Glutamatergic neuron (in vitro differentiated cells): ENCODE measurements at regions not wholly inside any gene's neighbourhood (a gene's known extent, or its start where the extent isn't known, plus 50 kb on each side); places are given as distances from the start of the nearest gene placed in this dataset.
"Not testable (repeated sequence)": the region's sequence is repeated elsewhere in the genome, so short reads cannot be mapped to it uniquely, and the experiment has no call there.

Experiments
- DNase-seq: peaks from one replicate; pipeline ENCODE4 v3.0.0; 2022
- H3K27ac Mint-ChIP-seq: one replicate; pipeline ENCODE4 v1.8.0; 2020; ENCODE audit warnings: mild to moderate bottlenecking, mixed read lengths, inconsistent platforms; ENCODE audit not compliant: unreplicated experiment
- H3K27me3 Mint-ChIP-seq: one replicate; pipeline ENCODE4 v1.8.0; 2020; ENCODE audit warnings: mild to moderate bottlenecking, moderate library complexity, mixed read lengths, inconsistent platforms; ENCODE audit not compliant: unreplicated experiment
- H3K36me3 Mint-ChIP-seq: one replicate; pipeline ENCODE4 v1.8.0; 2020; ENCODE audit warnings: mild to moderate bottlenecking, mixed read lengths, inconsistent platforms; ENCODE audit not compliant: unreplicated experiment
- H3K4me1 Mint-ChIP-seq: one replicate; pipeline ENCODE4 v1.8.0; 2020; ENCODE audit warnings: mild to moderate bottlenecking, low read depth, mixed read lengths, inconsistent platforms; ENCODE audit not compliant: unreplicated experiment
- H3K4me3 Mint-ChIP-seq: one replicate; pipeline ENCODE4 v1.8.0; 2020; ENCODE audit warnings: mild to moderate bottlenecking, mixed read lengths, inconsistent platforms; ENCODE audit not compliant: unreplicated experiment
- H3K9me3 Mint-ChIP-seq: one replicate; pipeline ENCODE4 v1.8.0; 2020; ENCODE audit warnings: mild to moderate bottlenecking, moderate library complexity, mixed read lengths, inconsistent platforms; ENCODE audit not compliant: unreplicated experiment
- TF ChIP-seq, protein P1 (sequence below): fragments of 200-600 bp; sonication (generic); IDR thresholded peaks from one replicate; pipeline ENCODE4 v1.5.0; 2021; ENCODE audit not compliant: partially characterized antibody, unreplicated experiment

DNA sequence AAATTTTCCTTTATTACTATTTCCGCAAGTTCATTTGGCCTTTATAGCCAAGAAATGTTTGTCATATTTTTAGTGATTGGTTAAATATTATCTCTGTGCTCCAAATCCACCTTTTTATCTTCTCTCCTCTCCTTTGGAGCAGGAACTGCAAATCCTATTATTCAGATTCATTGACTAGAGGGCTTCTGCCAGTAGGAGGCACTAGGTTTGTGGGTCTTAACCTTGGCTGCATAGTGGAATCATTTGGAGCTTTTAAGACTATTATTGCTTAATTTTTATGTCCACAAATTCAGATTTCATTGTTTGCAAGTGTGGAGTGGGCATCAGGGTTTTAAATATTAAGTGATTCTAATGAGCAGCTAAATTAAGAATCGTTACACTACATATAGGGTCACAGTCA lies 75.3 kb upstream of the SYT10 start:
- Mint-ChIP-seq H3K9me3 (no peaks in the 10 kb centered on the region), H3K4me3 (no peak overlapping the region), H3K36me3 (no peaks in the 10 kb centered on the region), H3K27ac (no peak overlapping the region), H3K4me1 (no peaks in the 10 kb centered on the region), H3K27me3 (peaks cover 2% of the 10 kb centered on the region)
- TF ChIP-seq, protein P1, sequence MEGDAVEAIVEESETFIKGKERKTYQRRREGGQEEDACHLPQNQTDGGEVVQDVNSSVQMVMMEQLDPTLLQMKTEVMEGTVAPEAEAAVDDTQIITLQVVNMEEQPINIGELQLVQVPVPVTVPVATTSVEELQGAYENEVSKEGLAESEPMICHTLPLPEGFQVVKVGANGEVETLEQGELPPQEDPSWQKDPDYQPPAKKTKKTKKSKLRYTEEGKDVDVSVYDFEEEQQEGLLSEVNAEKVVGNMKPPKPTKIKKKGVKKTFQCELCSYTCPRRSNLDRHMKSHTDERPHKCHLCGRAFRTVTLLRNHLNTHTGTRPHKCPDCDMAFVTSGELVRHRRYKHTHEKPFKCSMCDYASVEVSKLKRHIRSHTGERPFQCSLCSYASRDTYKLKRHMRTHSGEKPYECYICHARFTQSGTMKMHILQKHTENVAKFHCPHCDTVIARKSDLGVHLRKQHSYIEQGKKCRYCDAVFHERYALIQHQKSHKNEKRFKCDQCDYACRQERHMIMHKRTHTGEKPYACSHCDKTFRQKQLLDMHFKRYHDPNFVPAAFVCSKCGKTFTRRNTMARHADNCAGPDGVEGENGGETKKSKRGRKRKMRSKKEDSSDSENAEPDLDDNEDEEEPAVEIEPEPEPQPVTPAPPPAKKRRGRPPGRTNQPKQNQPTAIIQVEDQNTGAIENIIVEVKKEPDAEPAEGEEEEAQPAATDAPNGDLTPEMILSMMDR, result no peak
- no peak for DNase-seq

DNA sequence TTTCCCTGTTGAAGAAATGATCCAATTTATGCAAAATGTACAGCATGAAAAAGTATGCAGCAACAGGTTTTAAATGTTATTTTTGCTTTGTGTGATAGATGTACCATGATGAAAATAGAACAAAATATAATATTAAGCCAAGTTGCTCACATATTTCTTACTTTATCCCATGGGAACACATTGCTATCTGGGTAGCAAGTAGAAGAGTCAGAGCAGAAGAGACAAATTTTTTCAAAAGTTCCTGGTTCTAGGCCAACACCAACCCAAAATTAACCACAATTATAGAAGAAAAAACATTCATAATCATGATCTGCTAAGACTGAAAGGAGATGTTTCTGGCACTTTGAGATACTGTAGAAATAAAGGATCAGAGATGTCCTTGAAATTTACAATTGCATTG lies 79.9 kb upstream of the SYT10 start:
- Mint-ChIP-seq H3K4me3 (no peak overlapping the region), H3K9me3 (no peaks in the 10 kb centered on the region), H3K36me3 (no peaks in the 10 kb centered on the region), H3K27ac (no peak overlapping the region), H3K27me3 (peaks cover 3% of the 10 kb centered on the region), H3K4me1 (no peaks in the 10 kb centered on the region)
- TF ChIP-seq, protein P1, result no peak
- no peak for DNase-seq

DNA sequence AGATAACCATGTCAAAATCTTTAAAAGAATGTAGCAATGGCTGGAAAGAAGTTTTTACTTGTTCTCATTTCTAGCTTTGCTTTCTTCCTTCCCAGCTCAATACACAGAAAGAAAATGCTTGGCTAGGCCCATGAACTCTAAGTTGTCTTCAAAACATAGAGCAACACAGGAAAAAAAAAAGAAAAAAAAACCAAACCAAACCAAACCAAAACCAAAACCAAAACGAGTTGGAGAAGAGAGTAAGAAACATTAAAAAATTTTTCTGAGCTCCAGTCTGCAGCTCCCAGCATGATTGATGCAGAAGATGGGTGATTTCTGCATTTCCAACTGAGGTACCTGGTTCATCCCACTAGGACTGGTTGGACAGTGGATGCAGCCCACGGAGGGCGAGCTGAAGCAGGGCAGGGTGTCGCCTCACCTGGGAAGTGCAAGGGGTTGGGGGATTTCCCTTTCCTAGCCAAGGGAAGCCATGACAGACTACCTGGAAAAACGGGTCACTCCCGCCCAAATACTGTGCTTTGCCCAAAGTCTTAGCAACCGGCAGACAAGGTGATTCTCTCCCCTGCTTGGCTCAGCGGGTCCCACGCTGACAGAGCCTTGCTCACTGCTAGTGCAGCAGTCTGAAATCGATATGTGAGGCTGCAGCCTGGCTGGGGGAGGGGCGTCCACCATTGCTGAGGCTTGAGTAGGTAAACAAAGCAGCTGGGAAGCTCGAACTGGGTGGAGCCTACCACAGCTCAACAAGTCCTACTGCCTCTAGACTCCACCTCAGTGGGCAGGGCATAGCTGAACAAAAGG lies 81.1 kb upstream of the SYT10 start:
- H3K27me3 Mint-ChIP-seq, H3K4me1 Mint-ChIP-seq, H3K4me3 Mint-ChIP-seq, H3K9me3 Mint-ChIP-seq, H3K36me3 Mint-ChIP-seq, H3K27ac Mint-ChIP-seq: not testable (repeated sequence)
- peak; percentile 44 for DNase-seq

DNA sequence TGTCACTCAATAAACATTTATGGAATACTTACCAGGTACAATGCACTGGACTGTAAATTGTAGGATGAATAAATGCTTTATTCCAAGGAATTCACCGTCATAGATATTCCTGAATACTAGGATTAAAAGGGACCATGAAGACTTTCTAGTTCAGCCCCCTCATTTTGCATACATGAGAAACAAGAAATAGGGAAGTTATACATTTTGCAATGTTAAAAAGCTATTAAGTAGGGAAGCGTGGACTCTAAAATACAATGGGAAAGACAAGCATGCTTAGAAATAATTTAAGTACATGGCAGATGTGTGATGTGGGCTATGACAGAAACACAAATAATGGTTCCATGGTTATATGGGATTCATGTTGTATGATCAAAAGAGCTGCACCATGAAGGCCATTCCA lies 89.4 kb upstream of the SYT10 start:
- H3K36me3 Mint-ChIP-seq, result no peaks in the 10 kb centered on the region
- TF ChIP-seq, protein P1, result no peak
- H3K27ac Mint-ChIP-seq, result no peak overlapping the region
- H3K27me3 Mint-ChIP-seq, result peaks cover 2% of the 10 kb centered on the region
- no peak for DNase-seq
- no peaks in the 10 kb centered on the region for H3K9me3 Mint-ChIP-seq
- H3K4me3 Mint-ChIP-seq, result no peak overlapping the region
- no peaks in the 10 kb centered on the region for H3K4me1 Mint-ChIP-seq

DNA sequence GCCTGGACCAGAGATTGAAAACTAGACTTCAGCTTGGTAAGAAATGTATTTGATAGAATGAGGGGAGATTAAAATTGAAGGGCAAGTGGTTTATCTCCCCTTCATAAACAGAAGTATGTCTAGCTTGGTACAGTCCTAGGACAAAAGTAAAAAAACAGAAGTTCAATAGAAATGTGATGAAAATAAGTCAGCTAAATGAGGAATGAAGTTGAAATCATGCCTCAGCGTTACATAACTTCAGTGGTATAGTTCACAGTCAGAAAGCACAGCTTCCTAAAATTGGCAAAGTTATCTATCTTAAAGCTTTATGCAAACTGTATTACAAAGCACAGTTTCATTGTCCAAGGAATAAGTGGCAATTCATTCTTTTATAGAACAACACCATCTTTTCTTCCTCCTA lies 90.2 kb upstream of the SYT10 start:
- DNase-seq, result no peak
- no peaks in the 10 kb centered on the region for H3K9me3 Mint-ChIP-seq
- peaks cover 2% of the 10 kb centered on the region for H3K27me3 Mint-ChIP-seq
- H3K4me3 Mint-ChIP-seq, result no peak overlapping the region
- TF ChIP-seq, protein P1, result no peak
- H3K27ac Mint-ChIP-seq, result no peak overlapping the region
- no peaks in the 10 kb centered on the region for H3K36me3 Mint-ChIP-seq
- no peaks in the 10 kb centered on the region for H3K4me1 Mint-ChIP-seq
